Colonic mucosa (tissue), 4 donors: ENCODE measurements at regions not wholly inside any gene's neighbourhood (a gene's known extent, or its start where the extent isn't known, plus 50 kb on each side); places are given as distances from the start of the nearest gene placed in this dataset.

Experiments used
- DNase-seq: peaks from one replicate; pipeline ENCODE4 v3.0.0-alpha.2; 2020
- H3K27ac ChIP-seq: fragments of 200-600 bp; one replicate; pipeline ENCODE4 v1.8.0; 2021
- H3K27me3 ChIP-seq: fragments of 200-600 bp; one replicate; pipeline ENCODE4 v1.8.0; 2021
- H3K36me3 ChIP-seq: fragments of 200-600 bp; one replicate; pipeline ENCODE4 v1.8.0; 2021
- H3K4me1 ChIP-seq: fragments of 200-600 bp; one replicate; pipeline ENCODE4 v1.8.0; 2021; ENCODE audit warnings: mild to moderate bottlenecking
- H3K4me3 ChIP-seq: fragments of 200-600 bp; one replicate; pipeline ENCODE4 v1.8.0; 2021
- H3K9ac ChIP-seq, 2 donors: one replicate each; pipeline ENCODE4 v1.7.0; 2013; ENCODE audit warnings: control low read depth in 2 of 2, low read depth in 2 of 2, low read length in 2 of 2
- H3K9me3 ChIP-seq: fragments of 200-600 bp; one replicate; pipeline ENCODE4 v1.8.0; 2021
- CTCF ChIP-seq: fragments of 200-600 bp; IDR thresholded peaks from one replicate; pipeline ENCODE4 v1.8.0; 2022; ENCODE audit warnings: antibody characterized with exemption, mild to moderate bottlenecking
- intact Hi-C: fragments of 100-400 bp; cut with DNase I; formaldehyde crosslinking; loops from one replicate; pipeline ENCODE4 v1.14.1; 2022
- donor health status: healthy.
- donor health status: DM: no; HTN: no; CAD: no.
- donor health status: DM: no; HTN: no; CAD: no.

GRCh38 chr7:125551008-125551407 lies 621.4 kb upstream of the POT1 start:
- H3K9me3 ChIP-seq = no peaks in the 10 kb centered on the region
- H3K27me3 ChIP-seq = no peaks in the 10 kb centered on the region
- no peaks in the 10 kb centered on the region for H3K4me1 ChIP-seq
- H3K36me3 ChIP-seq = no peaks in the 10 kb centered on the region
- DNase-seq = no peak
- no peak overlapping the region for H3K4me3 ChIP-seq
- no peak for TF ChIP-seq CTCF
- H3K9ac ChIP-seq = no peak overlapping the region
- intact Hi-C loops = no loop called here
- no peak overlapping the region for H3K27ac ChIP-seq

- H3K4me1 ChIP-seq = no peaks in the 10 kb centered on the region
- H3K27ac ChIP-seq = no peak overlapping the region
- H3K9me3 ChIP-seq = no peaks in the 10 kb centered on the region
- H3K9ac ChIP-seq = no peak overlapping the region
- intact Hi-C loops = no loop called here
- DNase-seq = no peak
- no peak overlapping the region for H3K4me3 ChIP-seq
- no peaks in the 10 kb centered on the region for H3K27me3 ChIP-seq
- no peaks in the 10 kb centered on the region for H3K36me3 ChIP-seq
- TF ChIP-seq CTCF = no peak
Observed at GRCh38 chr7:125547505-125547904, 617.9 kb upstream of the POT1 start.

- Histone ChIP-seq H3K4me3 (no peak overlapping the region), H3K9me3 (peaks cover 5% of the 10 kb centered on the region), H3K27ac (no peak overlapping the region), H3K36me3 (no peaks in the 10 kb centered on the region), H3K9ac (no peak overlapping the region), H3K4me1 (no peaks in the 10 kb centered on the region), H3K27me3 (no peaks in the 10 kb centered on the region)
- DNase-seq = no peak
- intact Hi-C loops = no loop called here
- TF ChIP-seq CTCF = no peak
Observed at GRCh38 chr7:125530553-125530952, 600.9 kb upstream of the POT1 start.

GRCh38 chr7:125529249-125529648 lies 599.6 kb upstream of the POT1 start:
- H3K9me3 ChIP-seq = no peaks in the 10 kb centered on the region
- H3K27me3 ChIP-seq = no peaks in the 10 kb centered on the region
- DNase-seq = no peak
- no peak overlapping the region for H3K27ac ChIP-seq
- no peak overlapping the region for H3K9ac ChIP-seq
- intact Hi-C loops = no loop called here
- H3K4me3 ChIP-seq = no peak overlapping the region
- no peak for TF ChIP-seq CTCF
- H3K4me1 ChIP-seq = no peaks in the 10 kb centered on the region
- H3K36me3 ChIP-seq = no peaks in the 10 kb centered on the region

- intact Hi-C loops = no loop called here
- H3K27ac ChIP-seq = no peak overlapping the region
- no peak overlapping the region for H3K9ac ChIP-seq
- no peaks in the 10 kb centered on the region for H3K4me1 ChIP-seq
- H3K27me3 ChIP-seq = no peaks in the 10 kb centered on the region
- DNase-seq = no peak
- no peak overlapping the region for H3K4me3 ChIP-seq
- H3K9me3 ChIP-seq = no peaks in the 10 kb centered on the region
- H3K36me3 ChIP-seq = no peaks in the 10 kb centered on the region
- TF ChIP-seq CTCF = no peak
Observed at GRCh38 chr7:125526958-125527357, 597.3 kb upstream of the POT1 start.

- Histone ChIP-seq H3K4me1 (no peaks in the 10 kb centered on the region), H3K9ac (no peak overlapping the region), H3K9me3 (no peaks in the 10 kb centered on the region), H3K4me3 (no peak overlapping the region), H3K36me3 (no peaks in the 10 kb centered on the region), H3K27ac (no peak overlapping the region), H3K27me3 (no peaks in the 10 kb centered on the region)
- no peak for TF ChIP-seq CTCF
- DNase-seq = no peak
- intact Hi-C loops = no loop called here
Observed at GRCh38 chr7:125526092-125526491, 596.5 kb upstream of the POT1 start.
